ENCODE measurements at regions not wholly inside any gene's neighbourhood (a gene's known extent, or its start where the extent isn't known, plus 50 kb on each side); places are given as distances from the start of the nearest gene placed in this dataset.

DNA sequence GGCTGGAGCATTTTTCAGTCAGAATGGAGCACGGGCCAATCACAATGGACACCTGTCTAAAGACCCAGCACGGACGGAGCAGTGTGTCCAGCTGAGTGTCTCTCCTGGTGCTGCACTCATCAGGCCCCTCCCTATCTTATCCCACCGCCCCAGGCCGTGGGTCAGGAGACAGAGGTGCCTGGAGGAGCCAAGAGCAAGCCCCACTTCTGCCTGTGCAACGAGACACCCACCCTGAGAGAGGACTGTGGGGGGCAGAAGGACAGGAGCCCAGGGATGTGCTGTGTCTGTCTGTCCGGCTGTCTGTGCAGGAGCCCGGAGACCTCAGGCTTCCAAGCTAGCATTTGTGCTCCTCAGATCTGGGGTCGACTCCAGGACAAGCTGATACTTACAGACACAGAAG lies 69.6 kb upstream of the SFSWAP start:
- TF ChIP-seq SIN3A (IDR thresholded peaks at IDR 0.05; ENCODE audit: borderline replicate concordance, insufficient read depth, low read length) (no peak), FOXP2 (optimal IDR thresholded peaks at IDR 0.05; ENCODE audit: borderline replicate concordance, extremely low read depth, extremely low read length, insufficient read depth) (no peak), TAF1 (IDR thresholded peaks at IDR 0.05; ENCODE audit: borderline replicate concordance, insufficient read depth, low read length) (no peak), POLR2AphosphoS5 (IDR thresholded peaks at IDR 0.05; ENCODE audit: low read depth, low read length) (no peak)
- TF ChIP-seq, protein P1, sequence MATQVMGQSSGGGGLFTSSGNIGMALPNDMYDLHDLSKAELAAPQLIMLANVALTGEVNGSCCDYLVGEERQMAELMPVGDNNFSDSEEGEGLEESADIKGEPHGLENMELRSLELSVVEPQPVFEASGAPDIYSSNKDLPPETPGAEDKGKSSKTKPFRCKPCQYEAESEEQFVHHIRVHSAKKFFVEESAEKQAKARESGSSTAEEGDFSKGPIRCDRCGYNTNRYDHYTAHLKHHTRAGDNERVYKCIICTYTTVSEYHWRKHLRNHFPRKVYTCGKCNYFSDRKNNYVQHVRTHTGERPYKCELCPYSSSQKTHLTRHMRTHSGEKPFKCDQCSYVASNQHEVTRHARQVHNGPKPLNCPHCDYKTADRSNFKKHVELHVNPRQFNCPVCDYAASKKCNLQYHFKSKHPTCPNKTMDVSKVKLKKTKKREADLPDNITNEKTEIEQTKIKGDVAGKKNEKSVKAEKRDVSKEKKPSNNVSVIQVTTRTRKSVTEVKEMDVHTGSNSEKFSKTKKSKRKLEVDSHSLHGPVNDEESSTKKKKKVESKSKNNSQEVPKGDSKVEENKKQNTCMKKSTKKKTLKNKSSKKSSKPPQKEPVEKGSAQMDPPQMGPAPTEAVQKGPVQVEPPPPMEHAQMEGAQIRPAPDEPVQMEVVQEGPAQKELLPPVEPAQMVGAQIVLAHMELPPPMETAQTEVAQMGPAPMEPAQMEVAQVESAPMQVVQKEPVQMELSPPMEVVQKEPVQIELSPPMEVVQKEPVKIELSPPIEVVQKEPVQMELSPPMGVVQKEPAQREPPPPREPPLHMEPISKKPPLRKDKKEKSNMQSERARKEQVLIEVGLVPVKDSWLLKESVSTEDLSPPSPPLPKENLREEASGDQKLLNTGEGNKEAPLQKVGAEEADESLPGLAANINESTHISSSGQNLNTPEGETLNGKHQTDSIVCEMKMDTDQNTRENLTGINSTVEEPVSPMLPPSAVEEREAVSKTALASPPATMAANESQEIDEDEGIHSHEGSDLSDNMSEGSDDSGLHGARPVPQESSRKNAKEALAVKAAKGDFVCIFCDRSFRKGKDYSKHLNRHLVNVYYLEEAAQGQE (IDR thresholded peaks at IDR 0.05; ENCODE audit: insufficient read depth in 1 of 2, low read depth in 2 of 2, low read length in 2 of 2): no peak

DNA sequence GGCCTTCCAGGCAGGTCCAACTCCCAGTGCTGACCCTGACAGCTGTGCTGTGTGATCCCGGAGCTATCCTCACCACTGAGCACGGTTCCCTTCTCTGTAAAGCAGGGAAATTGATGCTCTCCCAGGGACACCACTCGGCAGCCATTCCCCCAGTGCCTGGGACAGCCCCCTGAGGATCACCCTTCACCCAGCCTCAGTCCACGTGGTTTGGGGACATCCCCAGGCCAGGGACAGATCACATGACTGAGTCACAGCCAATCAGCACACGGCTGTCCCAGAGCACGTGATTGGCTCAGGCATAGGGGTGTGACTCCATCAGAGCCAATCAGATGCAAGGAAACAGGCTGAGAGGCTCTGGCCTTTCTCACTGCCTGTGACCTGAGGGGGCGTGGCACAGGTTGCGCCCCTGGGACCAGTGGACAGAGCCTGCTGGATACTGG lies 68.8 kb upstream of the SFSWAP start:
- no peak for TF ChIP-seq FOXP2 (optimal IDR thresholded peaks at IDR 0.05; ENCODE audit: borderline replicate concordance, extremely low read depth, extremely low read length, insufficient read depth)

DNA sequence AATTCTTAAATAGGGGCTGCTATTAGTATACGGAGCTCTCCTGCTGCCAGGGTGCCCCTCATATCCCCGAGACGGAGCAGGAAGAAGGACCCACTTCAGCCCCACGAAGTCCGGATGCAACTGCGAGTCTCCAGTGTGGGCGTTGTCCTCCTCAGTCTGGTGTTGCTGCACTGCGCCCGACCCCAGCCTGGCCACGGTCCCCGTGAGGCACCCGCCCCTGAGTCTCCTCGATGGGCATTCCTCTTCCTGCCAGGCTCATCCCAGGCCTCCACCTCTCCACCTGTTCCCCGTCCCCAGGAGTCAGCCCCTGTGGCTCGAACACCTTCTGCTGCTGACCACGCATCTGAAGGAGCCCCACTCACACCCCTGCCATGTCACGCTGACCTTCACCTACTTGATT lies 68.1 kb upstream of the SFSWAP start:
- TF ChIP-seq TAF1 (IDR thresholded peaks at IDR 0.05; ENCODE audit: borderline replicate concordance, insufficient read depth, low read length): no peak
- TF ChIP-seq, protein P1 (IDR thresholded peaks at IDR 0.05; ENCODE audit: insufficient read depth in 1 of 2, low read depth in 2 of 2, low read length in 2 of 2): no peak
- TF ChIP-seq FOXP2 (optimal IDR thresholded peaks at IDR 0.05; ENCODE audit: borderline replicate concordance, extremely low read depth, extremely low read length, insufficient read depth): no peak
- no peak for TF ChIP-seq POLR2AphosphoS5 (IDR thresholded peaks at IDR 0.05; ENCODE audit: low read depth, low read length)
- TF ChIP-seq SIN3A (IDR thresholded peaks at IDR 0.05; ENCODE audit: borderline replicate concordance, insufficient read depth, low read length): no peak

DNA sequence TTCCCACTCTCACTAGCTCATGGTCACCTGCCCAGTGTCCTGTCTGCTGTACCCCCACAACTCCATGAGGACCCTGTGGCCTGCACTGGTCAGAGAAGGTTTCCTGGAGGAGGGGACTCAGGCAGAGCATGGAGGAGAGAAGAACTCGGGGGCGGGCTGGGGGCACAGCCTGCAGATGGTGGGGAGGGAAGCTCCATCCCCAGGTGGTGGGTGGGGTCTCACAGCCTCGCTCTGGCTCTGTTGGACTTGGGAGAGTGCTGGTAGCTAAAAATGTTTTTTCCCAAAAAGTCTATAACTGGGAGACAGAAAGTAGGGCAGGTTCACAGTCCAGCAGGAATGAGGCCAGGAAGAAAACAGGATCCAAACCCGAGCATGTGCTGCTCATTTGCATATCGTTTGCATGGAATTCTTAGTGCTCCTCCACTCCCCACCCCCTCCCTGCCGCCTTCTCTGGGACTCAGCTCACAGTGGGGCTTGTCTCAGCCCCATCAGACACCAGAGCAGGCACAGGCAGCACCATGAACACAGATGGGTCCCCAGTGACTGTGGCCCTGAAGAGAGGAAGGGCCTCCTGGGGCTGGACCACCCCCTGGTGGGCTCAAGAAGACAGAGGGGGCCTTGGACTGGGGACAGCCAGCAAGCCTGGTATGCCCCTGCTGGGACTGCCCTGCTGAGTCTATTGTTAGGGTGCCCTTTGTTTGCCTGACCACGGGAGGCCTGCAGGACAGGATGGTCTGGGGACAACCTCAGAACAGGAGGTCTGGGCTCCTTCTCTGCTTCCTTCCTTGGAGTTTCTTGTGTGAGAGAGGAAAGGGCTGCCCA lies 67.0 kb upstream of the SFSWAP start:
- TF ChIP-seq POLR2AphosphoS5 (IDR thresholded peaks at IDR 0.05; ENCODE audit: low read depth, low read length): no peak
- TF ChIP-seq TAF1 (IDR thresholded peaks at IDR 0.05; ENCODE audit: borderline replicate concordance, insufficient read depth, low read length): no peak
- TF ChIP-seq SIN3A (IDR thresholded peaks at IDR 0.05; ENCODE audit: borderline replicate concordance, insufficient read depth, low read length): no peak
- TF ChIP-seq FOXP2 (optimal IDR thresholded peaks at IDR 0.05; ENCODE audit: borderline replicate concordance, extremely low read depth, extremely low read length, insufficient read depth): no peak
- TF ChIP-seq, protein P1 (IDR thresholded peaks at IDR 0.05; ENCODE audit: insufficient read depth in 1 of 2, low read depth in 2 of 2, low read length in 2 of 2): no peak

DNA sequence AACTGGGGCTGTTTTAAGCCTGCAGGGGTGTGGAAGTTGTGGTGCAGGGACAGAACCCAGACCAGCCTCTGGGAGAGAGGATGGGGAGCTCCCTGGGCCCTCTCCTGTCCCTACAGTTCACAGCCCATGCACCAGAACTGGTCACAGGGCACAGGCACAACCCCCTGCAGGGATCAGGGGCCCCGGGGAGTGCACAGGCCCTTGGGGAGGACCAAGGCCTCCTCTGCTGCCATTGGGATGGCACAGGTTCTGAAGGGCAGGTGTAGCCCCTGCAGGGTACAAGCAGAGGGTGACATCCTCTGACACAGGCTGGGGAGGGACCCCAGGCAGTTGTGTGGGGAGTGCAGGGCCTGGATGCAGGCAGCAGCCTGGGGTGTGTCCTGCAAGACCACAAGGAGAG lies 66.4 kb upstream of the SFSWAP start:
- TF ChIP-seq TAF1 (IDR thresholded peaks at IDR 0.05; ENCODE audit: borderline replicate concordance, insufficient read depth, low read length): no peak
- no peak for TF ChIP-seq POLR2AphosphoS5 (IDR thresholded peaks at IDR 0.05; ENCODE audit: low read depth, low read length)
- TF ChIP-seq, protein P1 (IDR thresholded peaks at IDR 0.05; ENCODE audit: insufficient read depth in 1 of 2, low read depth in 2 of 2, low read length in 2 of 2): no peak
- TF ChIP-seq SIN3A (IDR thresholded peaks at IDR 0.05; ENCODE audit: borderline replicate concordance, insufficient read depth, low read length): no peak
- no peak for TF ChIP-seq FOXP2 (optimal IDR thresholded peaks at IDR 0.05; ENCODE audit: borderline replicate concordance, extremely low read depth, extremely low read length, insufficient read depth)

Data from PFSK-1 (cell line).